Pancreas (tissue), 10 donors: ENCODE measurements at regions not wholly inside any gene's neighbourhood (a gene's known extent, or its start where the extent isn't known, plus 50 kb on each side); places are given as distances from the start of the nearest gene placed in this dataset.
A peak's percentile ranks its signal among the peaks of the same experiment; 100 is the strongest.
"Not testable (repeated sequence)": the region's sequence is repeated elsewhere in the genome, so short reads cannot be mapped to it uniquely, and the experiment has no call there.

ENCODE experiments used
- ATAC-seq, 4 donors: fragments of 200-7000 bp; cut with Tn5 transposase; one replicate each; pipeline versions ENCODE4 v1.8.0 to v1.9.1; 2020; ENCODE audit warnings: mild to moderate bottlenecking in 4 of 4, moderate library complexity in 4 of 4
- DNase-seq, 6 donors: peaks; one replicate each; pipeline ENCODE4 v3.0.0-alpha.2; 2020
- FAIRE-seq: peaks from 2 replicates; lab custom pipeline; 2012; peaks lifted over from hg19 to GRCh38; lab: Jason Lieb, UNC
- H3K27ac ChIP-seq, 4 donors: fragments of 200-600 bp; sonication (generic); 1 replicate in 3 of 4; 2 replicates in 1 of 4; pipeline versions ENCODE4 v1.5.0 to v1.8.0; 2020
- H3K27me3 ChIP-seq, 4 donors: fragments of 200-600 bp; one replicate each; pipeline ENCODE4 v1.8.0; 2021
- H3K36me3 ChIP-seq, 3 donors: fragments of 200-600 bp; sonication (generic) in 1 of 3; one replicate each; pipeline versions ENCODE4 v1.5.0 to v1.8.0; 2020 to 2021
- H3K4me1 ChIP-seq, 3 donors: fragments of 200-600 bp; one replicate each; pipeline ENCODE4 v1.8.0; 2021
- H3K4me3 ChIP-seq, 4 donors: fragments of 200-600 bp; sonication (generic) in 2 of 4; one replicate each; pipeline versions ENCODE4 v1.5.0 to v1.8.0; 2020 to 2021
- H3K9me3 ChIP-seq, 4 donors: fragments of 200-600 bp; one replicate each; pipeline ENCODE4 v1.8.0; 2021
- WGBS, 2 donors: extraction: QIAGEN DNeasy Blood & Tissue Kit; methylation state at CpG; one replicate each; pipeline ENCODE4 v1.1.7; 2013; 5-methylcytosine and 5-hydroxymethylcytosine counted together
- intact Hi-C, 3 donors: fragments of 100-400 bp; cut with DNase I; formaldehyde crosslinking; loops; one replicate each; pipeline versions ENCODE4 v1.11.1 to v1.14.2; 2022
- donor health status: healthy with polysubstance abuse.
- donor health status: DM: no; HTN: no; CAD: no; lungs with moderate emphysema.
- donor health status: DM: no; HTN: no; CAD: no.
- donor health status: control.
- donor health status: control.
- donor health status: Bipolar disorder and iron deficiency.
- donor health status: DM: yes; HTN: yes; CAD: no.
- donor health status: DM: no; HTN: no; CAD: no.
- donor health status: DM: no; HTN: no; CAD: no.
- donor health status: DM: yes; HTN: yes; CAD: no.

DNA sequence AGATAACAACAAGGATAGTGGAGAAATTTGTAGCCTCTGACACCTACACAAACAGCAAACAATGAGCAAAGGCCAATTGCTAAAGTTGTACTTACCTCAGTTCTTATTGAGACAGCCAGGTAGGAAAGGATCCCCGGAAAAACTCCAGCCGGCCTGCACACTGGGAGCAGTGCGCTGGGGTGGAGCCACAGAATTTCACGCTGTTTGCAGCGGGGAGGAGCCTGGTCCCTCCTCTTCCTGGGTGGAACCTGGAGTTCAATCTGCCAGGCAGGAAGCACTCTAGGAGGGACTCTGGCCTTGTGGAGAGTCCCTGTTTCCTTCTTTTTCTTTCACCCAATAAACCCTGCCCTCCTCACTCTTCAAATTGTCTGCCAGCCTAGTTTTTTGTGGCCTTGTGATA, 382.6 kb upstream of the TGIF2LX start:
- H3K36me3 ChIP-seq, intact Hi-C loops, ATAC-seq, H3K27ac ChIP-seq, H3K9me3 ChIP-seq, H3K4me3 ChIP-seq, DNase-seq, H3K27me3 ChIP-seq, FAIRE-seq, H3K4me1 ChIP-seq: not testable (repeated sequence)
- 78 to 88% methylated on average over 5 of the region's 5 CpGs for WGBS, 2 donors

DNA sequence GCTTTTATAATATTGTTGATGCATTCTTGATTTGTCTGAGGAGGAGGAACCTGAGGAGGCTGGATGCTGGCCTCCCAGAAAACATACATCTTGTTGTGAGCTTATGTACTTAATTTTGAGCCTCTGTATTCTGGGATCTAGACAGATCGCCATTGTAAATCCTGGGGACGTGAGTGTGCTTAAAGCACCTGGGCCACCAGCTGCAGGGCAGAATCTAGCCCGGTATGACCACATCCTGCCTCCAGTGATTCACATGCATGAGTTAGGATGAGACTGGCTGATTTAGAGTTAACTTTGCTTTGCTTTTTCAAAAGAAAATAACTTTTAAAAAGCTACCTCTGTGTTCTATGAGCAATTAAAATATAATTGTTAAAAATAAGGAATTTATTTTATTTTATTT, 364.6 kb upstream of the TGIF2LX start:
- ATAC-seq, H3K4me1 ChIP-seq, H3K27ac ChIP-seq, H3K4me3 ChIP-seq, H3K27me3 ChIP-seq, H3K9me3 ChIP-seq, H3K36me3 ChIP-seq, intact Hi-C loops, DNase-seq, FAIRE-seq: not testable (repeated sequence)
- WGBS, 2 donors, result 47 to 50% methylated on average over 3 of the region's 3 CpGs

DNA sequence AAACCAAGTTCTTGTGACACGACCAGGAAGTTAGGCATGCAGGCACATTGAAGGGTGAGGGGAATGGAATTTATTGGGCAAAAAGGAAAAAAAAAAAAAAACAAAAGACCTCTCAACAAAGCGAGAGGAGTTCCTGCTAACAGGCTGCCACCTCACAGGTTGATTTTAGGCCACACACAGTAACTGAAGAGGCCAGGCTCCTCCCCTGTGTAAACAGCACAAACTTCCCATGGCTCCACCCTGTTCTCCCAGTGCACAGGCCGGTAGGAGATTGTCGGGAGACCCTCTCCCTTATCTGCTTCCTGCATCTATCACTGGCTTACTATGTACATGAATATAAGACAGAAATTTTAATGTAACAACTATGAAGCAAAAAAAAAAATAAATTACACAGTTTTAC, 359.6 kb upstream of the TGIF2LX start:
- H3K27me3 ChIP-seq, intact Hi-C loops, H3K27ac ChIP-seq, H3K36me3 ChIP-seq, H3K4me3 ChIP-seq, FAIRE-seq, H3K4me1 ChIP-seq, H3K9me3 ChIP-seq, DNase-seq, ATAC-seq: not testable (repeated sequence)
- WGBS, 2 donors, result 41 to 44% methylated on average over 3 to 4 of the region's 4 CpGs

DNA sequence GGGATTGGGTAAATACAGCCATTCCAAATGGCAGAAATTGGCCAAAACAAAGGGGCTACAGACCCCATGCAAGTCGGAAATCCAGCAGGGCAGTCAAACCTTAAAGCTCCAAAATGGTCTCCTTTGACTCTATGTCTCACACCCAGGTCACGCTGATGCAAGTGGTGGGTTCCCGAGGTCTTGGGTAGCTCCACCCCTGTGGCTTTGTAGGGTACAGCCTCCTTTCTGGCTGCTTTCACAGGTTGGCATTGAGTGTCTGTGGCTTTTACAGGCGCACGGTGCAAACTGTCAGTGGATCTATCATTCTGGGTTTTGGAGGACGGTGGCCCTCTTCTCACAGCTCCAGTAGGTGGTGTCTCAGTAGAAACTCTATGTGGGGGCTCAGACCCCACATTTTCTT, 358.6 kb upstream of the TGIF2LX start:
- DNase-seq, intact Hi-C loops, H3K4me3 ChIP-seq, H3K4me1 ChIP-seq, H3K27ac ChIP-seq, H3K9me3 ChIP-seq, H3K27me3 ChIP-seq, FAIRE-seq, ATAC-seq, H3K36me3 ChIP-seq: not testable (repeated sequence)
- WGBS, 2 donors, result 80 to 88% methylated on average over 5 of the region's 6 CpGs

DNA sequence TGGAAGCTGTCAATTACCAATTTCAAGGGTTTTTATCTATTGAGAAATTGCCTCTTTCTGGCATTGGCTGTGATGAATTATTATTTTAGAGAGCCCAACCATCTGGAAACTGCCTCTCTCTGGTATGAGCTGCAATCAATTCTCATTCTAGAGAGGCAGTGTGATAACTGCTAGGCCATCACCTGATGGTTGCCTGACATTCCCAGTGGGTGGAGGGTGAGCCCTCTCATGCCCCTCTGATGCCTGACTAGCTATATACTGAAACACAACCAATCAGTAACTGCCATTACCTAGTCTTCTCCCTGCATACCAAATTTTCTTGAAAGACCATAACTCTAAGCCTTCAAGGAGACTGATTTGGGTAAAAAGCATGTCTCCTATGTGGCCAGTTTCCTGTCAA, 353.9 kb upstream of the TGIF2LX start:
- H3K27ac ChIP-seq, H3K4me1 ChIP-seq, intact Hi-C loops, H3K27me3 ChIP-seq, ATAC-seq, DNase-seq, H3K4me3 ChIP-seq, H3K36me3 ChIP-seq, H3K9me3 ChIP-seq, FAIRE-seq: not testable (repeated sequence)

DNA sequence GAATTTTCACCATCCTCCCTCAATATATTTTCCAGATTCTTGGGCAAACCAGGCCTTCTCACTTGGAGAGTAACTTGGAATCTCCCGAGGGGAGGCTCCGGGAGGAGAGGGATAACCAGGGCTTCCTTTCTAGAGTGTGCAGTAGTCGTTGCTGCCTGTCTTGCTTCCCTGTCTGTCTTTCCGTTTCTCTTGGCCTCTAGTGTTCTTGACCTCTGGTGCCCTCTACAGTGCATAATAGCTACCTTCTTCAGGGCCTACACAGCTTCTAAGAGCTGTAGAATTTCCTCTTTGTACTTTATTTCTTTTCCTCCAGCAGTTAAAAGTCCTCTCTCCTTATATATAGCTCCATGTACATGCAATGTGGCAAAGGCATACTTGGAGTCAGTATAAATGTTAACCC, 339.8 kb upstream of the TGIF2LX start:
- H3K36me3 ChIP-seq, ATAC-seq, DNase-seq, H3K4me1 ChIP-seq, intact Hi-C loops, H3K4me3 ChIP-seq, FAIRE-seq, H3K27ac ChIP-seq, H3K9me3 ChIP-seq, H3K27me3 ChIP-seq: not testable (repeated sequence)
- 47 to 61% methylated on average over 4 of the region's 4 CpGs for WGBS, 2 donors

DNA sequence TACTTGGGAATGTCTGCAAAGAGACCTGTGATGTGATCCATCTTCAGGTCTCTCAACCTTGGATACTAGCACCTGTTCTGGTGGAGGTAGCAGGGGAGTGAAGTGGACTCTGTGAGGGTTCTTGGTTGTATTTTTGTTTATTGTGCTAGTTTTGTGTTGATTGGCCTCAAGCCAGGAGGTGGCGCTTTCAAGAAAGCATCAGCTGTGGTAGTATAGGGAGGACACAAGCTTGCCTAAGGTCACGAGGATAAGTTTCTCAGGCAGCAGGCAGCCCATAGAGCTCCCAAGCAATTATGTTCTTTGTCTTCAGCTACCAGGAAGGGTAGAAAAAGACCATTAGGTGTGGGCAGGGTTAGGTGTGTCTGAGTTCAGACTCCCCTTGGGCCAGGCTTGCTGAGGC, 289.9 kb upstream of the TGIF2LX start:
- H3K9me3 ChIP-seq, FAIRE-seq, ATAC-seq, intact Hi-C loops, H3K27me3 ChIP-seq, DNase-seq, H3K36me3 ChIP-seq, H3K4me1 ChIP-seq, H3K4me3 ChIP-seq, H3K27ac ChIP-seq: not testable (repeated sequence)
- 64 to 69% methylated on average over 2 of the region's 2 CpGs for WGBS, 2 donors

DNA sequence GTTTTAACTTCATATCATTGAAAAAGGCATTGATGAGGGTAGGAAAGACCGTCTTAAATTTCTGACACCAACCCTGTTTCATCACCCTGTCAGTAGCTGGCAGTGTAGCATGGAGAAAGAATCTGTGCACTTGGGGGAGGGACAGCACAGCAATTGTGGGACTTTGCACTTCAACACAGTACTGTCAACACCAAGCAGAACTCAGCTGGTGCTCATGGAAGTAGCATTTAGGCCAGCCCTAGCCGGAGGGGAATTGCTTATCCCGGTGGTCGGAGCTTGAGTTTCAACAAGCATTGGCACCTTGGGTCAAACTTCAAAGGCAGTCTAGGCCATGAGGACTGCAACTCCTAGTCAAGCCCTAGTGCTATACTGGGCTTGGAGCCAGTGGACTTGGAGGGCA, 285.8 kb upstream of the TGIF2LX start:
- H3K27me3 ChIP-seq, ATAC-seq, H3K27ac ChIP-seq, H3K36me3 ChIP-seq, DNase-seq, H3K4me1 ChIP-seq, FAIRE-seq, H3K9me3 ChIP-seq, H3K4me3 ChIP-seq, intact Hi-C loops: not testable (repeated sequence)
- 42 to 65% methylated on average over 4 of the region's 4 CpGs for WGBS, 2 donors

DNA sequence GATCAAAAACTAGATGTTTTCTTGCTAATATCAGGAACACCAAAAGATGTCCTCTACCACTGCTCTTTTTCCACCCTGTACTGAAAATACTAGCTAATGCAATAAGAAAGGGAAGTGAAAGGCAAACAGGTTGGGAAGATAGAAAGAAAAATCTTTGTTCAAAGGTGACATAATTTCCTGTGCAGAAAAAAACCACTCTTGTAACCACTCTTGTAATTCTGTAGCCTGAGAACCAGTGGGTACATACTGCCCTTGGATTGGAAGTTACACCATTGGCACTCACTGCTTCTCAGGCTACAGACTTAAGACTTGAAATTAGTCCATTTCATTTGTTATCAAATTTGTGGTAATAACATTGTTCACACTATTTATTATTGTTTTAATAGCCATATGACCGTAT, 263.0 kb upstream of the TGIF2LX start:
- H3K36me3 ChIP-seq, H3K27me3 ChIP-seq, H3K27ac ChIP-seq, FAIRE-seq, H3K4me1 ChIP-seq, ATAC-seq, H3K9me3 ChIP-seq, H3K4me3 ChIP-seq, intact Hi-C loops, DNase-seq: not testable (repeated sequence)
- WGBS, 2 donors, result 83% methylated on average over 1 of the region's 1 CpG

DNA sequence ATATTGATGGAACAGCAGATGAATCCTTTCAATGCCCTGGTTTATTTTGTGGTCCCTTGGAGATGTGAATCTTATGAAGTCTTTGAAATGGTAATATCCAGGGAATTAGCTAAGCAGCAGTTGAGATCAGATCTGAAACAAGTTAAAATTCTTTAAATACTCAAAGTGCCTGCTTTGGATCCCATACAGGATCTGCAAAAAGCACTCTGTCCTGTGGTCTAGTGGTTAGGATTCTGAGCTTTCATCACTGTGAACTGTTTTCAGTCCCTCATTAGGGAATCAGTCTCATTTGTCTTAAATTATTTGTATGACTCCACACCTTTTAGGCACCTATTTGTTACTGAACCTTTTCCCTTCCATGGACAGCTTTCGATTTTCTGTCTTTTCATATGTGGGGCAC, 215.2 kb upstream of the TGIF2LX start:
- H3K4me1 ChIP-seq, H3K4me3 ChIP-seq, ATAC-seq, DNase-seq, H3K36me3 ChIP-seq, H3K27ac ChIP-seq, intact Hi-C loops, H3K9me3 ChIP-seq, FAIRE-seq, H3K27me3 ChIP-seq: not testable (repeated sequence)
- no CpG with 5 or more reads among the region's 1 CpG for WGBS, 2 donors

DNA sequence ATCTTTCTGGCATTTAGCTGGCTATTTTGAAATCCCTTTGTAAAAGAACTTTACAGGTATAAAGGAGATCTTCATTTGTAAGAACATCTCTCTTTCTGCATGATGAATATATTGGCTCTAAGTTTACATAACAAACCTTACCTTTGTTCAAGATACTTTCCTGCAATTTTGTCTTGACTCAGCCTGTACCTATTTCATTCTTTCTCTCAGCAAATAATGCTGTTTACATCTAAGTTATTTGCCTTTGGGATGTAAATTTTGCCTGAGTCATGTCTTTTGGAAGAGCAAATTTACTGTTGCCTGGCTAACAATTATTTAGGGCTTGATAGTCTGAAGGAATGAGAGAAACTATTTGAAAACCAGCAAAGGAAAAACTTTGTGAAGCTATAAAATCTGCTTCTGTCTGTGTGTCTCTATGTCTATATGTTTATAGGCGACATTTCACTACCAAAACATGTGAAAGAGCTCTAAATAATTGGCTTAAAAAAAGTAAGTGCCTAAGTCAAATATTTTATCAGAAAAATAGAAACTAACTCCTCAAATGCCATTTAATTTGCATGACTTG, 214.3 kb upstream of the TGIF2LX start:
- H3K36me3 ChIP-seq, H3K4me1 ChIP-seq, H3K9me3 ChIP-seq, H3K4me3 ChIP-seq, DNase-seq, FAIRE-seq, H3K27ac ChIP-seq, ATAC-seq, H3K27me3 ChIP-seq, intact Hi-C loops: not testable (repeated sequence)
- 0% methylated on average over 1 of the region's 1 CpG for WGBS, 2 donors

DNA sequence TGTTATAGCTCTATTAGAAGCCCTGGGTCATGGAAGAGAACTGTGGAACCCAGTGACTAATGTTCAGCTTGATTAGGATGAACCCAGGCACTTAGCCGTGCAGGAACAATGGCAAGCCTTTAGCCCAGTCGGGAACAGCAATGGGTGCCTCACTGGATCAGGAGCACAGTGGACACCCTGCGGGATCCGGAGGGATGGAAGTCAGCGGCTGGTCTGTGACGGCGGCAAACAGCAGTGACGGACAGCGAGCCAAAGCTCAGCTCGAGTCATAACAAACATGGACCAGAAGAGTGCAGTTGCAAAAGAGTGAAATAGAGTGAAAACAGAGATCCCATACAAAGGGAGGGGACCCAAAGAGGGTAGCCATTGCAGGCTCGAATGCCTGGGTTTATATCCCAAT, 187.3 kb upstream of the TGIF2LX start:
- intact Hi-C loops, H3K27ac ChIP-seq, H3K4me3 ChIP-seq, H3K9me3 ChIP-seq, H3K36me3 ChIP-seq, H3K4me1 ChIP-seq, H3K27me3 ChIP-seq, FAIRE-seq, ATAC-seq: not testable (repeated sequence)
- WGBS, 2 donors, result 78 to 82% methylated on average over 11 of the region's 11 CpGs
- peak in 1 of 6 donors; percentile 38 for DNase-seq

DNA sequence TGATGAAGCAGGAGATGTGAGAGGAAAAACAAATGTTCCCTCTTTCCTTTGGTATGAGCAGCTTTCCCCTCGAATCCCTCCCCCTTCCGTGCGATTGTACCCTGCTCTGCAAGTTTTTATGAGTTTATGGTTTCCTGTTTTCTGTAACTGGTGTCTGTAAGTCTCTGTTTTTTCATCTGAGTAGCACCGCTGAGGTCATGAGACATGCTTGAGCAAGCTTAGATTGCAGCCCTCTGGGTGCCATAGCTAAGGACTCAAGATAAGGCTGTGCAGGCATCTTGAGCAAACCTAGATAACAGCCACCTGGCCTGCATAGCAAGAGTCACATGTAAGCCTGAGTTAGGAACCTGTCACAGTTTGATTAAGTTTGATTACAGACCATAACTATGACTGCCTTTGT, 165.2 kb upstream of the TGIF2LX start:
- intact Hi-C loops, ATAC-seq, FAIRE-seq, DNase-seq, H3K4me3 ChIP-seq, H3K4me1 ChIP-seq, H3K27me3 ChIP-seq, H3K9me3 ChIP-seq, H3K27ac ChIP-seq, H3K36me3 ChIP-seq: not testable (repeated sequence)
- 38 to 74% methylated on average over 4 of the region's 4 CpGs for WGBS, 2 donors
